ENCODE measurements at regions not wholly inside any gene's neighbourhood (a gene's known extent, or its start where the extent isn't known, plus 50 kb on each side); places are given as distances from the start of the nearest gene placed in this dataset.

- Histone ChIP-seq H3K27ac (ENCODE audit: low read depth, low read length) (no peak overlapping the region), H3K9me3 (ENCODE audit: control insufficient read depth, insufficient read depth, low read length) (no peaks in the 10 kb centered on the region), H3K27me3 (ENCODE audit: control insufficient read depth, insufficient read depth, low read length) (no peaks in the 10 kb centered on the region), H3K4me3 (ENCODE audit: low read depth, low read length) (no peak overlapping the region)
- no peak for DNase-seq (ENCODE audit: low read depth, low spot score)
- ChIA-PET CTCF (no interaction called here), POLR2A (no interaction called here)
- no peak for TF ChIP-seq CTCF (IDR thresholded peaks at IDR 0.05; ENCODE audit: low read depth, low read length)
Measured at GRCh38 chr2:164234074-164234473, 387.2 kb downstream of the GRB14 start.

- ChIA-PET CTCF (no interaction called here), POLR2A (no interaction called here)
- H3K27me3 ChIP-seq (ENCODE audit: control insufficient read depth, insufficient read depth, low read length), result no peaks in the 10 kb centered on the region
- no peak for TF ChIP-seq CTCF (IDR thresholded peaks at IDR 0.05; ENCODE audit: low read depth, low read length)
- H3K27ac ChIP-seq (ENCODE audit: low read depth, low read length), result no peak overlapping the region
- no peak for DNase-seq (ENCODE audit: low read depth, low spot score)
- no peak overlapping the region for H3K4me3 ChIP-seq (ENCODE audit: low read depth, low read length)
- H3K9me3 ChIP-seq (ENCODE audit: control insufficient read depth, insufficient read depth, low read length), result no peaks in the 10 kb centered on the region
Measured at GRCh38 chr2:164224007-164224406, 397.3 kb downstream of the GRB14 start.

GRCh38 chr2:164221473-164221872 lies 399.8 kb downstream of the GRB14 start:
- TF ChIP-seq CTCF (IDR thresholded peaks at IDR 0.05; ENCODE audit: low read depth, low read length), result no peak
- H3K27me3 ChIP-seq (ENCODE audit: control insufficient read depth, insufficient read depth, low read length), result no peaks in the 10 kb centered on the region
- ChIA-PET POLR2A (no interaction called here), CTCF (no interaction called here)
- no peak overlapping the region for H3K27ac ChIP-seq (ENCODE audit: low read depth, low read length)
- H3K4me3 ChIP-seq (ENCODE audit: low read depth, low read length), result no peak overlapping the region
- no peak for DNase-seq (ENCODE audit: low read depth, low spot score)
- no peaks in the 10 kb centered on the region for H3K9me3 ChIP-seq (ENCODE audit: control insufficient read depth, insufficient read depth, low read length)

- DNase-seq (ENCODE audit: low read depth, low spot score), result no peak
- Histone ChIP-seq H3K27me3 (ENCODE audit: control insufficient read depth, insufficient read depth, low read length) (no peaks in the 10 kb centered on the region), H3K4me3 (ENCODE audit: low read depth, low read length) (no peak overlapping the region), H3K27ac (ENCODE audit: low read depth, low read length) (no peak overlapping the region), H3K9me3 (ENCODE audit: control insufficient read depth, insufficient read depth, low read length) (no peaks in the 10 kb centered on the region)
- ChIA-PET CTCF (no interaction called here), POLR2A (no interaction called here)
- TF ChIP-seq CTCF (IDR thresholded peaks at IDR 0.05; ENCODE audit: low read depth, low read length), result no peak
Measured at GRCh38 chr2:164220265-164220664, 401.0 kb downstream of the GRB14 start.

GRCh38 chr2:164213916-164214315 lies 407.4 kb downstream of the GRB14 start:
- Histone ChIP-seq H3K4me3 (ENCODE audit: low read depth, low read length) (no peak overlapping the region), H3K27me3 (ENCODE audit: control insufficient read depth, insufficient read depth, low read length) (no peaks in the 10 kb centered on the region), H3K9me3 (ENCODE audit: control insufficient read depth, insufficient read depth, low read length) (no peaks in the 10 kb centered on the region), H3K27ac (ENCODE audit: low read depth, low read length) (no peak overlapping the region)
- ChIA-PET POLR2A (no interaction called here), CTCF (no interaction called here)
- TF ChIP-seq CTCF (IDR thresholded peaks at IDR 0.05; ENCODE audit: low read depth, low read length), result no peak
- no peak for DNase-seq (ENCODE audit: low read depth, low spot score)
